ENCODE measurements at regions not wholly inside any gene's neighbourhood (a gene's known extent, or its start where the extent isn't known, plus 50 kb on each side); places are given as distances from the start of the nearest gene placed in this dataset.

DNA sequence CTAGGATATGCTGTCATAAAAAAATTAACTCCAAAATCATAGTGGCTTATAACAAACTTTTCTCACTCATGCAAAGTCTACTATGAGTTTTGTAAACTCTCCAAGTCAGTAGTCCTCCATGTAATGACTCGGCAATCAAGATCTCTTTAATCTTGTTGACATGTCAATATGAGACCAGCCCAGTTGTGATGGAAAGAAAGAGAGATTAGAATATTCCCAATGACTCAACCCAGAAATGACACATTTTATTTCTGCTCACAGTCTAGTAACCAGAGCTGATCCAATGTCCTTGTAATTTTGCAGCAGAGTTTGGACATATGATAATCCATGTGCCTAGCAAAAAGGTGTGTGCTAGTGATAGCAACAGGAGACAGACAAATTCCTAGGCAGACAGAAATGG, 112.6 kb upstream of the CNTN1 start:
- no peak overlapping the region for H3K4me3 ChIP-seq (IDR thresholded peaks at IDR 0.05; ENCODE audit: insufficient read depth, low read depth, low read length)
- TF ChIP-seq, protein P1, sequence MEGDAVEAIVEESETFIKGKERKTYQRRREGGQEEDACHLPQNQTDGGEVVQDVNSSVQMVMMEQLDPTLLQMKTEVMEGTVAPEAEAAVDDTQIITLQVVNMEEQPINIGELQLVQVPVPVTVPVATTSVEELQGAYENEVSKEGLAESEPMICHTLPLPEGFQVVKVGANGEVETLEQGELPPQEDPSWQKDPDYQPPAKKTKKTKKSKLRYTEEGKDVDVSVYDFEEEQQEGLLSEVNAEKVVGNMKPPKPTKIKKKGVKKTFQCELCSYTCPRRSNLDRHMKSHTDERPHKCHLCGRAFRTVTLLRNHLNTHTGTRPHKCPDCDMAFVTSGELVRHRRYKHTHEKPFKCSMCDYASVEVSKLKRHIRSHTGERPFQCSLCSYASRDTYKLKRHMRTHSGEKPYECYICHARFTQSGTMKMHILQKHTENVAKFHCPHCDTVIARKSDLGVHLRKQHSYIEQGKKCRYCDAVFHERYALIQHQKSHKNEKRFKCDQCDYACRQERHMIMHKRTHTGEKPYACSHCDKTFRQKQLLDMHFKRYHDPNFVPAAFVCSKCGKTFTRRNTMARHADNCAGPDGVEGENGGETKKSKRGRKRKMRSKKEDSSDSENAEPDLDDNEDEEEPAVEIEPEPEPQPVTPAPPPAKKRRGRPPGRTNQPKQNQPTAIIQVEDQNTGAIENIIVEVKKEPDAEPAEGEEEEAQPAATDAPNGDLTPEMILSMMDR (conservative IDR thresholded peaks at IDR 0.05; ENCODE audit: low read depth, low read length) = no peak
- H3K4me2 ChIP-seq = no peak overlapping the region
- no peaks in the 10 kb centered on the region for H4K20me1 ChIP-seq (ENCODE audit: insufficient read depth)
- no peaks in the 10 kb centered on the region for H3K4me1 ChIP-seq (ENCODE audit: low read depth, poor library complexity, severe bottlenecking)
- H3K27ac ChIP-seq = no peak overlapping the region
- no peak overlapping the region for H2AFZ ChIP-seq (ENCODE audit: low read depth)
- no peaks in the 10 kb centered on the region for H3K27me3 ChIP-seq (ENCODE audit: insufficient read depth, low read depth)
- H3K9ac ChIP-seq = no peak overlapping the region
- H3K79me2 ChIP-seq (ENCODE audit: insufficient read depth, low read depth) = no peaks in the 10 kb centered on the region
- no peaks in the 10 kb centered on the region for H3K36me3 ChIP-seq (ENCODE audit: insufficient read depth)

DNA sequence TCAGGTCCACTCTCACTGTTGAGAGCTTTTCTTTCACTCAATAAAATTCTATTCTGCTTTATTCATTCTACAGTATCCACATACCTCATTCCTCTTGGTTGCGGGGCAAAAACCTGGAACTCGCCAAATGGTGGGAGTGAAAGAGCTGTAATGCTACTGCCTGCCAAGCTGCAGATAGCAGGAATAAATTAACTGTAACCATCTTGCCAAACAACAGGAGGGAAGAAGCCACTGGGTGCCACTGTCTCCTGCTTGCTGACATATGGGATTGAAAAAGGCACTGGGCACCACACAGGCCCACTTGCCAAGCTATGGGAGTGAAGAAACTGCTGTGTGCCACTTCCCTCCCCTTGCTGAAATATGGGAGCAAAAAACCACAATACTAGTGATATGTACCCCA, 111.9 kb upstream of the CNTN1 start:
- Histone ChIP-seq H3K79me2 (ENCODE audit: insufficient read depth, low read depth) (no peaks in the 10 kb centered on the region), H3K36me3 (ENCODE audit: insufficient read depth) (no peaks in the 10 kb centered on the region), H3K9ac (no peak overlapping the region), H3K4me3 (IDR thresholded peaks at IDR 0.05; ENCODE audit: insufficient read depth, low read depth, low read length) (no peak overlapping the region), H2AFZ (ENCODE audit: low read depth) (no peak overlapping the region), H3K27ac (no peak overlapping the region), H3K27me3 (ENCODE audit: insufficient read depth, low read depth) (no peaks in the 10 kb centered on the region), H4K20me1 (ENCODE audit: insufficient read depth) (no peaks in the 10 kb centered on the region), H3K4me1 (ENCODE audit: low read depth, poor library complexity, severe bottlenecking) (no peaks in the 10 kb centered on the region), H3K4me2 (no peak overlapping the region)
- TF ChIP-seq, protein P1 (conservative IDR thresholded peaks at IDR 0.05; ENCODE audit: low read depth, low read length) = no peak

DNA sequence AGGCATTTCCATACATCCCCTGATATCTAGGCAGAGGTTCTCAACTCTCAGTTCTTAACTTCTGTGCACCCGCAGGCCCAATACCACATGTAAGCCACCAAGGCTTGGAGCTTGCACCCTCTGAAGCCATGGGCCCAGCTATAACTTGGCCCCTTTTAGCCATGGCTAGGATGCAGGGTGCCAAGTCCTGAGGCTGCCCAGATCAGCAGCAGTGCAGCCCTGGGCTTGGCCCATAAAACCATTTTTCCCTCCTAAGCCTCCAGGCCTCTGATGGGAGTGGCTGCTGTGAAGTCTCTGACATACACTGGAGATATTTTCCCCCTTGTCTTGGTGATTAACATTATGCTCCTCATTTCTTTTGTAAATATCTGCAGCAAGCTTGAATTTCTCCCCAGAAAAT, 110.3 kb upstream of the CNTN1 start:
- Histone ChIP-seq H3K4me3 (IDR thresholded peaks at IDR 0.05; ENCODE audit: insufficient read depth, low read depth, low read length) (no peak overlapping the region), H3K36me3 (ENCODE audit: insufficient read depth) (no peaks in the 10 kb centered on the region), H3K79me2 (ENCODE audit: insufficient read depth, low read depth) (no peaks in the 10 kb centered on the region), H3K4me1 (ENCODE audit: low read depth, poor library complexity, severe bottlenecking) (no peaks in the 10 kb centered on the region), H4K20me1 (ENCODE audit: insufficient read depth) (no peaks in the 10 kb centered on the region), H3K9ac (no peak overlapping the region), H3K27ac (no peak overlapping the region), H3K4me2 (no peak overlapping the region), H3K27me3 (ENCODE audit: insufficient read depth, low read depth) (no peaks in the 10 kb centered on the region), H2AFZ (ENCODE audit: low read depth) (no peak overlapping the region)
- TF ChIP-seq, protein P1 (conservative IDR thresholded peaks at IDR 0.05; ENCODE audit: low read depth, low read length) = no peak

DNA sequence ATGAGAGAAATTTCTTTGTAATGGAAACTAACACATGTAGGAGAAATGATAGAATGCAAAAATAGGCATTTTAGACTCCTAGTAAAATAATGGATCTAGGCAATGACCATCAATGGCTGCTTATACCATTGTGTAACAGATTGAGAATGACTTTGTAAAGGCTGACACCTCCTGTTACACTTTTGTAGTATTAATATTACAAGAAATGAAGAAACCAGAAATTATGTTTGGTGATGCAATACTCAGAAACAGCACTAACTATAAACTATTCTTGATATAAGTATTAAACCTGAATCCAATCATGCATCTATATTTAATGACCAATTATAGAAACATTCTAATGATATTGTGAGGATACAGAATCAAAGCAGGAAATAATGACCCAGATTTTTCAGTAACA, 108.5 kb upstream of the CNTN1 start:
- Histone ChIP-seq H3K4me2 (no peak overlapping the region), H3K27ac (no peak overlapping the region), H4K20me1 (ENCODE audit: insufficient read depth) (no peaks in the 10 kb centered on the region), H3K9ac (no peak overlapping the region), H3K27me3 (ENCODE audit: insufficient read depth, low read depth) (no peaks in the 10 kb centered on the region), H3K79me2 (ENCODE audit: insufficient read depth, low read depth) (no peaks in the 10 kb centered on the region), H3K36me3 (ENCODE audit: insufficient read depth) (no peaks in the 10 kb centered on the region), H3K4me3 (IDR thresholded peaks at IDR 0.05; ENCODE audit: insufficient read depth, low read depth, low read length) (no peak overlapping the region), H3K4me1 (ENCODE audit: low read depth, poor library complexity, severe bottlenecking) (no peaks in the 10 kb centered on the region), H2AFZ (ENCODE audit: low read depth) (no peak overlapping the region)
- TF ChIP-seq, protein P1 (conservative IDR thresholded peaks at IDR 0.05; ENCODE audit: low read depth, low read length) = no peak

DNA sequence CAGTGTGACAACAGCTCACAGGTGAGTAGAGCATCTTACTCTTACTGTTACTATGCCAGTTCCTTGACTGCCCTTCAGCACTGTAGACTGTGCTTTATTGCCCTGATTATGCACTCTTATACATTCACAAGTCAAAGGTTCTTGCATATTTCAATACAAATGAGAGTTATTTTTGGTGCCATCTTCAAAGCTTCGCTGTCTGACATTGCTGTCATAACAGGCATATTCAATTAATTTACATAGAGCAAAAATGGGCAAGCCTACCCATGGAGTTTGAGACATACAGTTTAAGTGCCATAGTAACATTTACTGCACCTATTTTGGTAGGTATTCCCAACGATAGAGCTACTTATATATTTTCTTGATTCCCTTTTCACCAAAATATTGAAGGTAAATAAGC, 107.5 kb upstream of the CNTN1 start:
- H2AFZ ChIP-seq (ENCODE audit: low read depth) = no peak overlapping the region
- TF ChIP-seq, protein P1 (conservative IDR thresholded peaks at IDR 0.05; ENCODE audit: low read depth, low read length) = no peak
- H3K79me2 ChIP-seq (ENCODE audit: insufficient read depth, low read depth) = no peaks in the 10 kb centered on the region
- no peak overlapping the region for H3K4me3 ChIP-seq (IDR thresholded peaks at IDR 0.05; ENCODE audit: insufficient read depth, low read depth, low read length)
- H3K27me3 ChIP-seq (ENCODE audit: insufficient read depth, low read depth) = no peaks in the 10 kb centered on the region
- H3K4me2 ChIP-seq = no peak overlapping the region
- H3K9ac ChIP-seq = no peak overlapping the region
- no peak overlapping the region for H3K27ac ChIP-seq
- no peaks in the 10 kb centered on the region for H3K36me3 ChIP-seq (ENCODE audit: insufficient read depth)
- H4K20me1 ChIP-seq (ENCODE audit: insufficient read depth) = no peaks in the 10 kb centered on the region
- H3K4me1 ChIP-seq (ENCODE audit: low read depth, poor library complexity, severe bottlenecking) = no peaks in the 10 kb centered on the region
